Astrocyte of the spinal cord (primary cell): ENCODE measurements at regions not wholly inside any gene's neighbourhood (a gene's known extent, or its start where the extent isn't known, plus 50 kb on each side); places are given as distances from the start of the nearest gene placed in this dataset.

Source experiments
- DNase-seq: peaks from one replicate; pipeline ENCODE4 v3.0.0; 2011; ENCODE audit warnings: low read depth, low spot score
- H3K4me3 ChIP-seq: 2 replicates; pipeline ENCODE4 v1.5.1; 2011; ENCODE audit warnings: low read depth, mild to moderate bottlenecking, low read length, moderate library complexity
- in situ Hi-C: cut with HindIII; loops from 2 replicates; pipeline ENCODE4 v1.10.0; 2017; ENCODE audit warnings: low sequenced_read_pairs
- TF ChIP-seq, protein P1 (sequence below): IDR thresholded peaks from 2 replicates; pipeline ENCODE4 v1.5.1; 2012; ENCODE audit warnings: low read depth, mild to moderate bottlenecking, low read length, inconsistent platforms

GRCh38 chr4:11783588-11783987 lies 354.9 kb upstream of the HS3ST1 start:
- no peak for DNase-seq
- TF ChIP-seq, protein P1, sequence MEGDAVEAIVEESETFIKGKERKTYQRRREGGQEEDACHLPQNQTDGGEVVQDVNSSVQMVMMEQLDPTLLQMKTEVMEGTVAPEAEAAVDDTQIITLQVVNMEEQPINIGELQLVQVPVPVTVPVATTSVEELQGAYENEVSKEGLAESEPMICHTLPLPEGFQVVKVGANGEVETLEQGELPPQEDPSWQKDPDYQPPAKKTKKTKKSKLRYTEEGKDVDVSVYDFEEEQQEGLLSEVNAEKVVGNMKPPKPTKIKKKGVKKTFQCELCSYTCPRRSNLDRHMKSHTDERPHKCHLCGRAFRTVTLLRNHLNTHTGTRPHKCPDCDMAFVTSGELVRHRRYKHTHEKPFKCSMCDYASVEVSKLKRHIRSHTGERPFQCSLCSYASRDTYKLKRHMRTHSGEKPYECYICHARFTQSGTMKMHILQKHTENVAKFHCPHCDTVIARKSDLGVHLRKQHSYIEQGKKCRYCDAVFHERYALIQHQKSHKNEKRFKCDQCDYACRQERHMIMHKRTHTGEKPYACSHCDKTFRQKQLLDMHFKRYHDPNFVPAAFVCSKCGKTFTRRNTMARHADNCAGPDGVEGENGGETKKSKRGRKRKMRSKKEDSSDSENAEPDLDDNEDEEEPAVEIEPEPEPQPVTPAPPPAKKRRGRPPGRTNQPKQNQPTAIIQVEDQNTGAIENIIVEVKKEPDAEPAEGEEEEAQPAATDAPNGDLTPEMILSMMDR = no peak
- in situ Hi-C loops = no loop called here
- H3K4me3 ChIP-seq = no peak overlapping the region

GRCh38 chr4:11782859-11783258 lies 354.2 kb upstream of the HS3ST1 start:
- no peak for DNase-seq
- TF ChIP-seq, protein P1 = no peak
- in situ Hi-C loops = no loop called here
- no peak overlapping the region for H3K4me3 ChIP-seq

DNA sequence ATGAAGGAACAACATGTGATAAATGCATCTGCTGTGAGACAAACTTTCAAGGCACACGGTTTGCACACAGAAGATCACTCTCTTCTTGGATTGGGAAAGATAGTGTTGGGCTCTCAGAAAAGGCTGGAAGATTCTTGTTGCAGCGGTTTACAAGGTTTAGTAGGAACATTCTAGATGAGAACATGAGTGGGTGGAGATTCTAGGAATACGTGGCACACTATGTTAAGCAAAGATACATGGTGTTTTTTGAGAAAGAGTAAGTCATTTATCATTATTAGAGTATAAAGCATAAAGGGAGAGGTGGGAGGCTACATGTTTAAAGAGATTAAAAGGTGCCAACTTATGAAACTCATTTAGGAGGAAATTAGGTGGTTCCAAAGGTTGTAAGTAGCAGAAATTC lies 348.8 kb upstream of the HS3ST1 start:
- no peak overlapping the region for H3K4me3 ChIP-seq
- TF ChIP-seq, protein P1 = no peak
- in situ Hi-C loops = no loop called here
- no peak for DNase-seq

- in situ Hi-C loops = no loop called here
- H3K4me3 ChIP-seq = no peak overlapping the region
- DNase-seq = no peak
- TF ChIP-seq, protein P1 = no peak
Measured at GRCh38 chr4:11774346-11774745, 345.7 kb upstream of the HS3ST1 start.

DNA sequence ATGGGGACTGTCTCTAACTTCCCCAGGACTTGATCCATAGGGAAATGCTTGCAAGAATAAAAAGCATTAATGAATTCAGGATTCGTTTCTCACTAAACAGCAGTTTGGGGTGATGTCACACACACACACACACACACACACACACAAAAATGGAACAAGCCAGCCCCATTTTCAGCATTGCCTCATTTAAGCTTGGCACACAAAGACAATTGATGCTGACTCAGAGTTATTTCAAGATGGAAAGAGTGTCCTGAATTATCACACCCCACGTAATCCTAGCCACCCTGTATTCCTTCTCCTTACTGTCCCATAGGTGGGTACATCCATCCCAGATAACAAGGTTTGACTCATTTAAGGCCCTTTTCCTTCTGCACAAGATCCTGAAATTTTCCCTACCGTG lies 345.1 kb upstream of the HS3ST1 start:
- no peak overlapping the region for H3K4me3 ChIP-seq
- no peak for DNase-seq
- TF ChIP-seq, protein P1 = no peak
- in situ Hi-C loops = no loop called here

DNA sequence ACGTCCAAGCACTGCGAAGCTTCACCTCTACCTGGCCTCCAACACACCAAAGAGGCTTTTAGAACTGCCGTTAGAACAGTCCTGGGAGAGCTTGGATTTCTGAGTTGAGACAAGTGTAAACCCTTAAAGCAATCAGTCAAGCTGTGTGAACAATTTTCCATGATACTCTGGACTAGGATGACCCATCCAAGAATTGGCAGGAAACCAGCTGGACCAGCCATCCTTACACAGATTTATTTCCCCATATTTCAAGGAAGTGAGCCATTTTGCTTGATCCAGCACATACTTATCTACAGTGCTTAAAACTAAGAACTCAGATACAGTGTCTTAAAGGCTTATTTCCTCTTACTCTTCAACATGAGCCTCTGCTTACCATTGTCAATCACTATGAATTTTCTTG lies 340.7 kb upstream of the HS3ST1 start:
- TF ChIP-seq, protein P1 = no peak
- in situ Hi-C loops = no loop called here
- DNase-seq = no peak
- H3K4me3 ChIP-seq = no peak overlapping the region
